ENCODE measurements at regions not wholly inside any gene's neighbourhood (a gene's known extent, or its start where the extent isn't known, plus 50 kb on each side); places are given as distances from the start of the nearest gene placed in this dataset.

DNA sequence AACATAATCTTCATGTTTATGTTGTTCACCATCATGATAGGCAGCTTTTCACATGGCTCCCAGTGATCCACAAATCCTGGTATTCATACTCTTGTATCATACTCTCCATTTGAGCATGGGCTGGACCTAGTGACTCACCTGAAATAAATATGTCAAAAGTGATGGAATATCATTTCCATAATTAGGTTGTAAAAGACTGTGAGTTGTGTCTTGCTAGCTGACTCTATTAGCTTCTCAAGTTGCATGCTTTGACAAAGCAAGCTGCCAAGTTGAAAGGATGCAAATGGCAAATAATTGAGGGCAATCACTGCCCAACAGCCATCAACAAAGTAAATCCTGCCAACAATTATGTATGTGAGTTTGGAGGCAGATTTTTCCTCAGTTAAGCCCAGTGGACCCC is 300.4 kb downstream of the AHR start:
- TF ChIP-seq POLR2A (IDR thresholded peaks at IDR 0.05), result no peak
- TF ChIP-seq, protein P1, sequence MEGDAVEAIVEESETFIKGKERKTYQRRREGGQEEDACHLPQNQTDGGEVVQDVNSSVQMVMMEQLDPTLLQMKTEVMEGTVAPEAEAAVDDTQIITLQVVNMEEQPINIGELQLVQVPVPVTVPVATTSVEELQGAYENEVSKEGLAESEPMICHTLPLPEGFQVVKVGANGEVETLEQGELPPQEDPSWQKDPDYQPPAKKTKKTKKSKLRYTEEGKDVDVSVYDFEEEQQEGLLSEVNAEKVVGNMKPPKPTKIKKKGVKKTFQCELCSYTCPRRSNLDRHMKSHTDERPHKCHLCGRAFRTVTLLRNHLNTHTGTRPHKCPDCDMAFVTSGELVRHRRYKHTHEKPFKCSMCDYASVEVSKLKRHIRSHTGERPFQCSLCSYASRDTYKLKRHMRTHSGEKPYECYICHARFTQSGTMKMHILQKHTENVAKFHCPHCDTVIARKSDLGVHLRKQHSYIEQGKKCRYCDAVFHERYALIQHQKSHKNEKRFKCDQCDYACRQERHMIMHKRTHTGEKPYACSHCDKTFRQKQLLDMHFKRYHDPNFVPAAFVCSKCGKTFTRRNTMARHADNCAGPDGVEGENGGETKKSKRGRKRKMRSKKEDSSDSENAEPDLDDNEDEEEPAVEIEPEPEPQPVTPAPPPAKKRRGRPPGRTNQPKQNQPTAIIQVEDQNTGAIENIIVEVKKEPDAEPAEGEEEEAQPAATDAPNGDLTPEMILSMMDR (IDR thresholded peaks at IDR 0.05), result no peak

All from right lobe of liver (tissue), 4 donors.